ENCODE measurements at regions not wholly inside any gene's neighbourhood (a gene's known extent, or its start where the extent isn't known, plus 50 kb on each side); places are given as distances from the start of the nearest gene placed in this dataset.

DNA sequence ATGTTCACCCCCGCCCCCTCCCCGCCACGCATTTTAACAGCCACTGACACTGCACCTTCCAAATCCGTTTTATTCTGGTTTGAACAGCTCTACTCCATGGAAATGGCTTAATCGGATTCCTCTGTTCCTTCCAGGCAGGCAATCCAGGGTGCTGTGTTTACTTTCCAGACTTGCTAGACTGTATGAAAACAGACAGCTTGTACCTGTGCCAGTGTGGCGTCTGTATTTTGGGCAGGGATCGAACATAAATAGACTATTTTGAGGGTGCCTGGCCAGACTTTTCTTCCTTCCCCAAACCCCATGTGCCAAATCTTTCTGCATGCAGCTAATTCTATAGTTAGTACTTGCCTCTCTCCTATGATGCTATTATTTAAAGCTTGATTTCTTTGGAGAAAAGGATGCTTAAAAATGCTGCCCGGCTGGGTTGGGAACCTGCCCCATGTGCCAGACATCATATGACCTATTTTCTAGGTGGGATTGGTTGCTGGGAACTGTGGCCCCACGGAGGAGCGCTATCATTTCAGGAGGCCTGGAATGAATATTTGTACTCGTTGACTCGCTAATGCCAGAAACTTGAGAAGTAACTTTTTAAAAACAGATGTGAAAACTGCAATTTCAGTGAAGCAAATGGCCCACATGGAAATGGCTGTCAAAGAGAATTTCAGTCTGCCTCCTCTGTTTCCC is 814.8 kb downstream of the BRD1 start:
- TF ChIP-seq ZBTB8A (CRISPR knock-in tag; IDR thresholded peaks at IDR 0.05; ENCODE audit: borderline replicate concordance, low read depth): no peak
- no peak for TF ChIP-seq NBN (conservative IDR thresholded peaks at IDR 0.05)
- TF ChIP-seq, protein P1, sequence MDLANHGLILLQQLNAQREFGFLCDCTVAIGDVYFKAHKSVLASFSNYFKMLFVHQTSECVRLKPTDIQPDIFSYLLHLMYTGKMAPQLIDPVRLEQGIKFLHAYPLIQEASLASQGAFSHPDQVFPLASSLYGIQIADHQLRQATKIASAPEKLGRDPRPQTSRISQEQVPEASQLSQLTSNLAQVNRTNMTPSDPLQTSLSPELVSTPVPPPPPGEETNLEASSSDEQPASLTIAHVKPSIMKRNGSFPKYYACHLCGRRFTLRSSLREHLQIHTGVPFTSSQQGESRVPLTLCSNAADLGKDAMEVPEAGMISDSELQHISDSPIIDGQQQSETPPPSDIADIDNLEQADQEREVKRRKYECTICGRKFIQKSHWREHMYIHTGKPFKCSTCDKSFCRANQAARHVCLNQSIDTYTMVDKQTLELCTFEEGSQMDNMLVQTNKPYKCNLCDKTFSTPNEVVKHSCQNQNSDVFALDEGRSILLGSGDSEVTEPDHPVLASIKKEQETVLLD (CRISPR knock-in tag; IDR thresholded peaks at IDR 0.05; ENCODE audit: low read depth): no peak
- no peak for TF ChIP-seq ZNF83 (CRISPR knock-in tag; IDR thresholded peaks at IDR 0.05; ENCODE audit: borderline replicate concordance)
- TF ChIP-seq, protein P2, sequence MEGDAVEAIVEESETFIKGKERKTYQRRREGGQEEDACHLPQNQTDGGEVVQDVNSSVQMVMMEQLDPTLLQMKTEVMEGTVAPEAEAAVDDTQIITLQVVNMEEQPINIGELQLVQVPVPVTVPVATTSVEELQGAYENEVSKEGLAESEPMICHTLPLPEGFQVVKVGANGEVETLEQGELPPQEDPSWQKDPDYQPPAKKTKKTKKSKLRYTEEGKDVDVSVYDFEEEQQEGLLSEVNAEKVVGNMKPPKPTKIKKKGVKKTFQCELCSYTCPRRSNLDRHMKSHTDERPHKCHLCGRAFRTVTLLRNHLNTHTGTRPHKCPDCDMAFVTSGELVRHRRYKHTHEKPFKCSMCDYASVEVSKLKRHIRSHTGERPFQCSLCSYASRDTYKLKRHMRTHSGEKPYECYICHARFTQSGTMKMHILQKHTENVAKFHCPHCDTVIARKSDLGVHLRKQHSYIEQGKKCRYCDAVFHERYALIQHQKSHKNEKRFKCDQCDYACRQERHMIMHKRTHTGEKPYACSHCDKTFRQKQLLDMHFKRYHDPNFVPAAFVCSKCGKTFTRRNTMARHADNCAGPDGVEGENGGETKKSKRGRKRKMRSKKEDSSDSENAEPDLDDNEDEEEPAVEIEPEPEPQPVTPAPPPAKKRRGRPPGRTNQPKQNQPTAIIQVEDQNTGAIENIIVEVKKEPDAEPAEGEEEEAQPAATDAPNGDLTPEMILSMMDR (CRISPR knock-in tag; IDR thresholded peaks at IDR 0.05): no peak
- TF ChIP-seq KDM3A (CRISPR knock-in tag; IDR thresholded peaks at IDR 0.05; ENCODE audit: low read depth): no peak
- TF ChIP-seq CBFB (CRISPR knock-in tag; IDR thresholded peaks at IDR 0.05): no peak

All from HepG2 (cell line).